Parathyroid adenoma (tissue), 2 donors: ENCODE measurements at regions not wholly inside any gene's neighbourhood (a gene's known extent, or its start where the extent isn't known, plus 50 kb on each side); places are given as distances from the start of the nearest gene placed in this dataset.

Source experiments
- H2AFZ ChIP-seq: fragments of 300-600 bp; sonication (generic); one replicate; pipeline ENCODE4 v1.7.0; 2017; ENCODE audit warnings: antibody characterized with exemption, mild to moderate bottlenecking
- H3K27ac ChIP-seq: fragments of 300-600 bp; sonication (generic); one replicate; pipeline ENCODE4 v1.7.0; 2017
- H3K27me3 ChIP-seq: fragments of 300-600 bp; sonication (generic); one replicate; pipeline ENCODE4 v1.7.0; 2017; ENCODE audit warnings: low read length; ENCODE audit not compliant: control insufficient read depth, insufficient read depth
- H3K36me3 ChIP-seq: fragments of 300-600 bp; sonication (generic); one replicate; pipeline ENCODE4 v1.7.0; 2017; ENCODE audit warnings: low read length; ENCODE audit not compliant: control insufficient read depth, insufficient read depth
- H3K4me1 ChIP-seq: fragments of 300-600 bp; sonication (generic); one replicate; pipeline ENCODE4 v1.7.0; 2017; ENCODE audit warnings: control low read depth
- H3K4me2 ChIP-seq: fragments of 300-600 bp; sonication (generic); one replicate; pipeline ENCODE4 v1.7.0; 2017; ENCODE audit warnings: low read length
- H3K4me3 ChIP-seq: fragments of 300-600 bp; sonication (generic); one replicate; pipeline ENCODE4 v1.7.0; 2017; ENCODE audit warnings: low read depth, low read length
- H3K79me2 ChIP-seq: fragments of 300-600 bp; sonication (generic); one replicate; pipeline ENCODE4 v1.7.0; 2017; ENCODE audit warnings: control low read depth
- H3K9ac ChIP-seq: fragments of 300-600 bp; sonication (generic); one replicate; pipeline ENCODE4 v1.7.0; 2017; ENCODE audit warnings: mild to moderate bottlenecking
- H3K9me3 ChIP-seq: fragments of 300-600 bp; sonication (generic); one replicate; pipeline ENCODE4 v1.7.0; 2017; ENCODE audit warnings: low read length; ENCODE audit not compliant: control insufficient read depth
- CTCF ChIP-seq: fragments of 300-600 bp; sonication (generic); IDR thresholded peaks from one replicate; pipeline ENCODE4 v1.7.0; 2017; ENCODE audit warnings: antibody characterized with exemption, mild to moderate bottlenecking
- donor health status: primary hyperparathyroidism.

GRCh38 chr2:35794796-35795450 lies 560.7 kb upstream of the CRIM1 start:
- no peak for TF ChIP-seq CTCF
- Histone ChIP-seq H3K4me3 (no peak overlapping the region), H3K79me2 (no peaks in the 10 kb centered on the region), H3K4me2 (no peak overlapping the region), H3K27ac (no peak overlapping the region), H3K9me3 (no peaks in the 10 kb centered on the region), H3K36me3 (no peaks in the 10 kb centered on the region), H3K4me1 (no peaks in the 10 kb centered on the region), H3K9ac (no peak overlapping the region), H3K27me3 (no peaks in the 10 kb centered on the region), H2AFZ (no peak overlapping the region)

- no peak overlapping the region for H3K9ac ChIP-seq
- H3K36me3 ChIP-seq: no peaks in the 10 kb centered on the region
- TF ChIP-seq CTCF: no peak
- no peaks in the 10 kb centered on the region for H3K27me3 ChIP-seq
- H3K27ac ChIP-seq: no peak overlapping the region
- no peak overlapping the region for H3K4me2 ChIP-seq
- no peak overlapping the region for H2AFZ ChIP-seq
- no peaks in the 10 kb centered on the region for H3K4me1 ChIP-seq
- H3K4me3 ChIP-seq: no peak overlapping the region
- no peaks in the 10 kb centered on the region for H3K9me3 ChIP-seq
- no peaks in the 10 kb centered on the region for H3K79me2 ChIP-seq
These were observed 565.3 kb upstream of the CRIM1 start for GRCh38 chr2:35790292-35790691.

- no peak overlapping the region for H3K4me2 ChIP-seq
- TF ChIP-seq CTCF: no peak
These were observed 567.0 kb upstream of the CRIM1 start for GRCh38 chr2:35788543-35788942.

GRCh38 chr2:35787302-35788031 lies 568.1 kb upstream of the CRIM1 start:
- Histone ChIP-seq H3K4me2 (no peak overlapping the region), H3K4me1 (no peaks in the 10 kb centered on the region), H3K36me3 (no peaks in the 10 kb centered on the region), H2AFZ (no peak overlapping the region), H3K27ac (no peak overlapping the region), H3K9me3 (no peaks in the 10 kb centered on the region), H3K27me3 (no peaks in the 10 kb centered on the region), H3K9ac (no peak overlapping the region), H3K79me2 (no peaks in the 10 kb centered on the region), H3K4me3 (no peak overlapping the region)
- TF ChIP-seq CTCF: no peak

More at GRCh38 chr2:35788543-35788942, 567.0 kb upstream of the CRIM1 start:
- Histone ChIP-seq H3K4me1 (no peaks in the 10 kb centered on the region), H3K36me3 (no peaks in the 10 kb centered on the region), H3K27me3 (no peaks in the 10 kb centered on the region), H3K4me3 (no peak overlapping the region), H3K27ac (no peak overlapping the region), H3K9me3 (no peaks in the 10 kb centered on the region), H3K79me2 (no peaks in the 10 kb centered on the region), H2AFZ (no peak overlapping the region), H3K9ac (no peak overlapping the region)
